Cardiac muscle cell (in vitro differentiated cells and primary cell): ENCODE measurements at regions not wholly inside any gene's neighbourhood (a gene's known extent, or its start where the extent isn't known, plus 50 kb on each side); places are given as distances from the start of the nearest gene placed in this dataset.

Experiments used
- DNase-seq, 2 donors: peaks; one replicate each; pipeline versions ENCODE4 v3.0.0 to v3.0.0-alpha.2; 2010 to 2017; ENCODE audit warnings: low read depth in 1 of 2, low spot score in 1 of 2
- H3K27ac ChIP-seq: fragments of 200-600 bp; sonication (generic); 2 replicates; pipeline ENCODE4 v1.5.1; 2016
- H3K27me3 ChIP-seq: fragments of 200-600 bp; sonication (generic); 2 replicates; pipeline ENCODE4 v1.6.0; 2016; ENCODE audit warnings: control low read depth
- H3K36me3 ChIP-seq: fragments of 200-600 bp; sonication (generic); 2 replicates; pipeline ENCODE4 v1.5.1; 2016; ENCODE audit warnings: control low read depth
- H3K4me1 ChIP-seq: fragments of 200-600 bp; sonication (generic); 2 replicates; pipeline ENCODE4 v1.8.1; 2017; ENCODE audit warnings: low read depth, mild to moderate bottlenecking, mixed run types
- H3K4me3 ChIP-seq: fragments of 200-600 bp; sonication (generic); 2 replicates; pipeline ENCODE4 v1.5.1; 2016; ENCODE audit warnings: mild to moderate bottlenecking
- H3K9me3 ChIP-seq: fragments of 200-600 bp; sonication (generic); 2 replicates; pipeline ENCODE4 v1.5.1; 2017; ENCODE audit warnings: low read depth, mild to moderate bottlenecking, control low read depth
- CTCF ChIP-seq: IDR thresholded peaks from 2 replicates; pipeline ENCODE4 v1.5.1; 2012; ENCODE audit warnings: low read depth, mild to moderate bottlenecking, low read length

DNA sequence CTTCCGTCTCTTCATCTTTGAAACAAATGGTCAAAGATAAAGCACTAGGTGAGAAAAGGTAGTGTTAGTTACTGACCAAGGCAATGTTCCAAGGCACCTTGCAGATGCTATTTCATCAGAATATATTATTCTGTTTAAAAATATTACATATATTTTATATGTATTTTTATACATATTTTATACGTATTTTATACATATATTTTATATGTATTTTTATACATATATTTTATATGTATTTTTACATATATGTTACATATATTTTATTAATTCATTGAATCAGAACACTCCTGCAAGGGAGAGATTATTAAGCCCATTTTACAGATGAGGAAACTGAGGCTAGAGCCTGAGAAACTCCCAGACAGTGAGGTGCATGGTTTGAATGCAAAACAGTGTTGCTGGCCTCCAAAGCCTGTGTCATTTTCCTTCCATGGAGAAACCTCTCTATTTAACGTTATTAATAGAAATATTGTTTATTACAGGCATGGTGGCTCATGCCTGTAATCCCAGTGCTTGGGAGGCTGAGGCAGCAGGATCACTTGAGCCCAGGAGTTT lies 120.6 kb upstream of the CD82 start:
- H3K36me3 ChIP-seq, result no peaks in the 10 kb centered on the region
- DNase-seq, result no peak
- no peaks in the 10 kb centered on the region for H3K4me1 ChIP-seq
- H3K9me3 ChIP-seq, result no peaks in the 10 kb centered on the region
- H3K4me3 ChIP-seq, result no peak overlapping the region
- no peak for TF ChIP-seq CTCF
- no peaks in the 10 kb centered on the region for H3K27me3 ChIP-seq
- H3K27ac ChIP-seq, result no peak overlapping the region

GRCh38 chr11:44445500-44446365 lies 119.7 kb upstream of the CD82 start:
- Histone ChIP-seq H3K4me3 (no peak overlapping the region), H3K9me3 (no peaks in the 10 kb centered on the region), H3K36me3 (no peaks in the 10 kb centered on the region), H3K4me1 (no peaks in the 10 kb centered on the region), H3K27ac (no peak overlapping the region), H3K27me3 (no peaks in the 10 kb centered on the region)
- no peak for TF ChIP-seq CTCF
- DNase-seq, result no peak

DNA sequence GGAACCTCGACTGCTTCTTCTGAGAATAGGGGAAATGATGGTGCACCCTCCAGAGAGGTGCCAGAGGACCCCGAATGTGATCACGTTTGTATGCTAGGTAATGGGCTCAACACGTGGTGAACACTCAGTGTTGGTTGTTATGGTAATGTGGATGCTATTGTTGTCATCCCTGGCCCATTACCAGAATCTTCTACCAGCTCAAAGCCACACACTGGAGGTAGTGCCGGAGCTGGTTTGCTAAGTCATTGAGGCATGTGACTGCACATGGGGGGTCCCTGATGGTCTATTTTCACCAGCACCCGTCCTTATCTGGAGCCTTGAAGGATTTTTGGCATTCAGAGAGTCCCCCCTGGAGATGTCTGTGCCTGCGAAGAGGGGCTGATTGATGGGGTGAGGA lies 119.1 kb upstream of the CD82 start:
- no peaks in the 10 kb centered on the region for H3K9me3 ChIP-seq
- TF ChIP-seq CTCF, result no peak
- no peak for DNase-seq
- H3K4me1 ChIP-seq, result no peaks in the 10 kb centered on the region
- no peak overlapping the region for H3K27ac ChIP-seq
- no peaks in the 10 kb centered on the region for H3K27me3 ChIP-seq
- no peaks in the 10 kb centered on the region for H3K36me3 ChIP-seq
- H3K4me3 ChIP-seq, result no peak overlapping the region

DNA sequence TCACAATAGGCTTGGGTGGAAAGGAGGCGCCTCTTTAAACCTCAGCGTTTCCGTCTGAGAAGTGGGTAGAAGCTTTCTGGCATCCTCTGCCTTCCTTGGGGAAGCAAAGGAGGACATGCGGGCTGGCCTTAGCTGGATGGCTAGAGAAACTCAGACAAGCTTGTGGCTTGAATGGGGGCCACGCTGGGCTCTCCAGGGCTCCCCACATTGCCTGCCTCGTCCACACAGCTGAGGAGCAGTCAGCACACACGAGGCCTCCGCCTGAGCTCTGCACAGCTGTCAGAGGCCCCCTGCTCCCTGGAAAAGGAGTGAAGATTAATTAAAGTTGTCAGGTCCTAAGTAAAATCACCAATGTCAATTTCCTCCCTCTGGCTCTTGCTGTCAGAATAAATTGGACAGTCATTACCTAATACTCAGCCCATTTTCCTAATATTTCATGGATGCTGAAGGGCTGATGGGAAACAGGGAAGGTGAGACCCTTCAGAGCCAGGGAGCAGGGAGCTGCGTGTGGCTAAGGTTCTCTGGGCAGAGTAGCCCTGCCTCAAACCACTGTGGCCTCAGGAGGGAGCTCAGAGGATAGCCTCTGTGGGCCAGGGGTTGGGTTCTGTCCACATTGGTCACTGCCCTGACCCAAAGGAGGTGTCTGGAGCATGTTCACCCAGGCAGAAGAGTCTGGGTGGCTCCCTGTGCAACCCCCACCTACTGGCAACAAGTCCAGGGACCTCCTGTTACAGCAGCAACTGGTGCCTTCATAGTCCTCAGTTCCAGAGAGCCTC lies 118.3 kb upstream of the CD82 start:
- Histone ChIP-seq H3K27me3 (no peaks in the 10 kb centered on the region), H3K4me1 (peaks cover 2% of the 10 kb centered on the region), H3K27ac (no peak overlapping the region), H3K9me3 (no peaks in the 10 kb centered on the region), H3K36me3 (no peaks in the 10 kb centered on the region), H3K4me3 (no peak overlapping the region)
- TF ChIP-seq CTCF, result no peak
- no peak for DNase-seq

- H3K27me3 ChIP-seq, result no peaks in the 10 kb centered on the region
- peak in 1 of 2 donors; percentile 19 for DNase-seq
- no peak overlapping the region for H3K4me3 ChIP-seq
- H3K36me3 ChIP-seq, result no peaks in the 10 kb centered on the region
- no peak overlapping the region for H3K27ac ChIP-seq
- TF ChIP-seq CTCF, result no peak
- peaks cover 10% of the 10 kb centered on the region for H3K4me1 ChIP-seq
- H3K9me3 ChIP-seq, result no peaks in the 10 kb centered on the region
Observed at GRCh38 chr11:44450295-44450932, 115.0 kb upstream of the CD82 start.
